ENCODE measurements at regions not wholly inside any gene's neighbourhood (a gene's known extent, or its start where the extent isn't known, plus 50 kb on each side); places are given as distances from the start of the nearest gene placed in this dataset.

DNA sequence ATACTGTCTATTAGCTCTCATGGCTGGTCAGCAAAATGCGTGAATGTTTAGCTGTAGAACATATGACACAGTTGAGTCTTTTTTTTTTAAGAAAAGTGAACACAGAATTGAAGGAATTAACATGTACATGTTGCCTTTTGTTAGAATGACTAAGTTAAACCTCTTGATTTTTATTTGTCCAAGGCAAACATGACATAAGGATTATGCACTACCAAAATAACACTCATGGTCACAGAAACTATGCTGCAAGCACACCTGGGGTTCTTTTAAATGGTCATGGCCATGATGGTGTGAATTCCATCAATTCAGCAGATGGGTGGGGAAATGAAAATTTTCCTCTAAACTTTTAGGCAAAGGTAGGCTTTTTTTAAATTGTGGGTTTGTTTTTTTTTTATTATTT lies 80.1 kb upstream of the CXCL13 start:
- TF ChIP-seq, protein P1, sequence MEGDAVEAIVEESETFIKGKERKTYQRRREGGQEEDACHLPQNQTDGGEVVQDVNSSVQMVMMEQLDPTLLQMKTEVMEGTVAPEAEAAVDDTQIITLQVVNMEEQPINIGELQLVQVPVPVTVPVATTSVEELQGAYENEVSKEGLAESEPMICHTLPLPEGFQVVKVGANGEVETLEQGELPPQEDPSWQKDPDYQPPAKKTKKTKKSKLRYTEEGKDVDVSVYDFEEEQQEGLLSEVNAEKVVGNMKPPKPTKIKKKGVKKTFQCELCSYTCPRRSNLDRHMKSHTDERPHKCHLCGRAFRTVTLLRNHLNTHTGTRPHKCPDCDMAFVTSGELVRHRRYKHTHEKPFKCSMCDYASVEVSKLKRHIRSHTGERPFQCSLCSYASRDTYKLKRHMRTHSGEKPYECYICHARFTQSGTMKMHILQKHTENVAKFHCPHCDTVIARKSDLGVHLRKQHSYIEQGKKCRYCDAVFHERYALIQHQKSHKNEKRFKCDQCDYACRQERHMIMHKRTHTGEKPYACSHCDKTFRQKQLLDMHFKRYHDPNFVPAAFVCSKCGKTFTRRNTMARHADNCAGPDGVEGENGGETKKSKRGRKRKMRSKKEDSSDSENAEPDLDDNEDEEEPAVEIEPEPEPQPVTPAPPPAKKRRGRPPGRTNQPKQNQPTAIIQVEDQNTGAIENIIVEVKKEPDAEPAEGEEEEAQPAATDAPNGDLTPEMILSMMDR (IDR thresholded peaks at IDR 0.05; ENCODE audit: insufficient read depth, low read length, poor library complexity, severe bottlenecking), result no peak
- TF ChIP-seq EZH2phosphoT487 (conservative IDR thresholded peaks at IDR 0.05; ENCODE audit: low read length), result no peak
